ENCODE measurements at regions not wholly inside any gene's neighbourhood (a gene's known extent, or its start where the extent isn't known, plus 50 kb on each side); places are given as distances from the start of the nearest gene placed in this dataset.
"Not testable (repeated sequence)": the region's sequence is repeated elsewhere in the genome, so short reads cannot be mapped to it uniquely, and the experiment has no call there.

DNA sequence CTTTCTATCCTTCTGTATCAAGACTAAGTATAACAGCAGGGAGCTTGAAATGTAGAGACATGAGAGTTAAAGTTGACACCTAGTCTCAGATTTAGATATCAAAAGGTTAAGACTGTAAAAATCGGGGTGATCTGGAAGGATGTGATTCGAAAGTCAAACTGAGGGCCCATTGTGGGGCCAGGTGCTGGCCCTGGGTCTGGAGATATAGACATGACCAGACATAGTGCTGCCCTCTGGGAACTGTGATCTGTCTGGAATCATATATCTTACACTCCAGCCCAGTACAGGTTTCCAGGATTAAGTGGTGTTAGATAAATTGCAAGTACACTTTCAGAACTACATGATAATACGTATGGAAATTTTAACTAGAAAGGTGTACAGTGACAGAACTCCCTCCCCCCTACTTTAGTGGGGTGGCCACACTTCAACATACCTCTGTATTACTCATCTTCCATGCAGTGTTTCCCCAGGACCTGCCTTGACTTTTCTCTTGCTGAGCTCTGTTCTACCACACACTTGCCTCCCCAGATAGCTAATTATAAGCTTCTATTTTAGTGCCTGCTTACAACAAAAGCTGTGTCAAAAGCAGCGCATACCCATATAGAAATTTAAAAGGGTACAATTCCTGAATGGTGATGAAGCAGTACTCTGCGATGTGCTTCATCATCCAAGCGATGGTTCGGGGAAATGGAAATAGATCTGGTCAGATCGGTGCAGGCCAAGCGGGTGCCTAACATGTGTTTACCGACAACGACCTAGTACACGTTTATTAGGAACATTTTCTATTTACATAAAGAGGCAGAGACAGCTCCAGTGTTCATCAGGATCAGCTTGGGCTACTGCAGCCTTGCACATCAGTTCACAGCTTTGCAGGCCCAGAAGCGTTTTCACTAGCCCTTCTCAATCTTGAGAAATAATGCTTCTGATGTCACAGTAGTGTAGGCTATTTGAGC, 68.7 kb downstream of the ARF6 start:
- Histone ChIP-seq H3K9me3 (ENCODE audit: low read length) (no peaks in the 10 kb centered on the region), H3K36me3 (ENCODE audit: insufficient read depth, low read length) (no peaks in the 10 kb centered on the region), H2AFZ (ENCODE audit: low read depth, low read length) (no peak overlapping the region), H3K4me1 (ENCODE audit: insufficient read depth, low read length) (no peaks in the 10 kb centered on the region), H3K4me3 (ENCODE audit: low read length) (no peak overlapping the region), H3K27me3 (ENCODE audit: insufficient read depth, low read length) (peaks cover 2% of the 10 kb centered on the region)

DNA sequence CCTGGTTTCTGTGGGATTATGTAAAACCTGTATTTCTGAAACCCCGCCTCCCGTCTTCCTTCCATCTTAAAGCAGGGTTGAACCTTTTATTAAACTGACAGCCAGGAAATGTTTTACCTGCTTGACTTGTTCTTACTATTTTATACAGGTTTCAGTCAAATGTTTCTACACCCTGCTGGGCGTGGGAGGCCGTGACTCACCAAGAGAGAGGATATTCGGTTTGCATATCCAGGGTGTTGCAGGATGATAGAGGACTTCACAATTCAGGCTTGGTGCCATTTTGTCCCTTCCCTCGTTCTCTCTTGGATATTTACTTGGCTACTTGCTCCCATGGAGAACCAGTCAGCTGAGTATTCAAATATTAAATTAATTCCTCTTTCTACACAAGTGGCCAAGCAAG, 69.7 kb downstream of the ARF6 start:
- no peaks in the 10 kb centered on the region for H3K4me1 ChIP-seq (ENCODE audit: insufficient read depth, low read length)
- H3K27me3 ChIP-seq (ENCODE audit: insufficient read depth, low read length): peaks cover 2% of the 10 kb centered on the region
- no peak overlapping the region for H3K4me3 ChIP-seq (ENCODE audit: low read length)
- no peak overlapping the region for H2AFZ ChIP-seq (ENCODE audit: low read depth, low read length)
- no peaks in the 10 kb centered on the region for H3K36me3 ChIP-seq (ENCODE audit: insufficient read depth, low read length)
- H3K9me3 ChIP-seq (ENCODE audit: low read length): no peaks in the 10 kb centered on the region

DNA sequence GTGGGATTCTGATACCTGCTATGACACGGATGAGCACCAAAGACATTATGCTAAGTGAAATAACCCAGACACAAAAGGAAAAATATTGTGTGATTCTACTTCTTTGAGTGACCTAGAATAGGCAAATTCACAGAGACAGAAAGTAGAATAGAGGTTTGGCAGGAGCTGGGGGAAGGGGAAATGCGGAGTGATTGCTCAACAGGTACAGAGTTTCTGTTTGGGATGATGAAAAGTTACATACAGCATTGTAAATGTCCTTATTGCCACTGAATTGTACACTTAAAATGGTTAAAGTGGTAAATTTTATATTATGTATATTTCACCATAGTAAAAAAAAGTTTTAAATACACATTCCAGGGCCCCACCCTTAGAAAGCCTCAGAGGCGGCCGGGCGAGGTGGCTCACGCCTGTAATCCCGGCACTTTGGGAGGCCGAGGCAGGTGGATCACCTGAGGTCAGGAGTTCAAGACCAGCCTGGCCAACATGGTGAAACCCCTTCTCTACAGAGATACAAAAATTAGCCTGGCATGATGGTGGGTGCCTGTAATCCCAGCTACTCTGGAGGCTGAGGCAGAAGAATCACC, 72.3 kb downstream of the ARF6 start:
- H3K9me3 ChIP-seq (ENCODE audit: low read length); H2AFZ ChIP-seq (ENCODE audit: low read depth, low read length); H3K4me3 ChIP-seq (ENCODE audit: low read length); H3K4me1 ChIP-seq (ENCODE audit: insufficient read depth, low read length); H3K36me3 ChIP-seq (ENCODE audit: insufficient read depth, low read length); H3K27me3 ChIP-seq (ENCODE audit: insufficient read depth, low read length): not testable (repeated sequence)

DNA sequence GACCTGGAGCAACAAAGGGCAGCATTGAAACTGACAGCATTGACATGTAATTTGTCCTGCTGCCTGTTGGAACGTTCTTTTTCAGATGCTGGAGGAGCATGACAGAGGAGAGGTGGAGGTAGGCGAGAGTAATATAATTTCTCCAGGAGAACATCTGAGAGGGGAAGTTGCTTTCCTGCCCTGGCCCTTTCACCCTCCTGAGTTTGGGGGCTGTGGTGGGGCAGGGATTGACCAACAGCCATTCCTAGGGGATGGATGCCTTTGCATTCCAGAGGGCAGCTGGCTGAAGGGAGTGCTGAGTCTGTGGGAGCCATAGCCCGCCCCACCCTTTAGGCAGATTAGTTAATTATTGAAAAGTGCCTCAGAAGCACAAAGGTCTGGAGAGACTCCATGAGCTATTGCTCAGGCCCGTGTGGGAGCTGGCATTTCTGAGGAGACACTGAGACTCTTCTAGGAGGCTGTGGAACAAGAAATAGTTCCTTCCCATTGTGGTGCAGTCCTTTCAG, 73.5 kb downstream of the ARF6 start:
- no peaks in the 10 kb centered on the region for H3K36me3 ChIP-seq (ENCODE audit: insufficient read depth, low read length)
- H3K4me3 ChIP-seq (ENCODE audit: low read length): no peak overlapping the region
- no peaks in the 10 kb centered on the region for H3K27me3 ChIP-seq (ENCODE audit: insufficient read depth, low read length)
- H3K4me1 ChIP-seq (ENCODE audit: insufficient read depth, low read length): peaks cover 10% of the 10 kb centered on the region
- H3K9me3 ChIP-seq (ENCODE audit: low read length): no peaks in the 10 kb centered on the region
- no peak overlapping the region for H2AFZ ChIP-seq (ENCODE audit: low read depth, low read length)

DNA sequence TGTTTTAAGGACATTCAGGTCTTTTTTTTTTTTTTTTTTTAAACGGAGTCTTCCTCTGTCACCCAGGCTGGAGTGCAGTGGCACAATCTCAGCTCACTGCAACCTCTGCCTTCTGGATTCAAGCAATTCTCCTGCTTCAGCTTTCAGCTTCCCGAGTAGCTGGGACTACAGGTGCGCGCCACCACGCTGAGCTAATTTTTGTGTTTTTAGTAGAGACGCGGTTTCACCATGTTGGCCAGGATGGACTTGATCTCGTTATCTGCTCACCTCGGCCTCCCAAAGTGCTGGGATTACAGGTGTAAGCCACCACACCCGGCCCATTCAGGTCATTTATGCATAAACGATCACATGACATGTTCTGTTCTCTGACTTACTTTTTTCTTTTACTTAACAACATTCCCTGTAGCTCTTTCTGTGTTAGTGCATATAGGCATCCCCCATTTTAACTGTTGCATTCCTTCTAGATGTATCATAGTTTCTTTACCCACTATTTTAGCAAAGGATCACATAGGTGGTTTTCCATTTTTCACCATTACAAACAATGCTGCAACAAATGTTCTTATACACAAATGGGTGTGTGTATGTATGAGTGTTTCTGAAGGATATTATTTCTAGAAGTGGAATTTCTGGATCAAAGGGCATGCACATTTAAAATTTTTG, 74.2 kb downstream of the ARF6 start:
- H3K4me3 ChIP-seq (ENCODE audit: low read length): no peak overlapping the region
- no peaks in the 10 kb centered on the region for H3K9me3 ChIP-seq (ENCODE audit: low read length)
- no peaks in the 10 kb centered on the region for H3K27me3 ChIP-seq (ENCODE audit: insufficient read depth, low read length)
- peaks cover 12% of the 10 kb centered on the region for H3K4me1 ChIP-seq (ENCODE audit: insufficient read depth, low read length)
- no peak overlapping the region for H2AFZ ChIP-seq (ENCODE audit: low read depth, low read length)
- no peaks in the 10 kb centered on the region for H3K36me3 ChIP-seq (ENCODE audit: insufficient read depth, low read length)

DNA sequence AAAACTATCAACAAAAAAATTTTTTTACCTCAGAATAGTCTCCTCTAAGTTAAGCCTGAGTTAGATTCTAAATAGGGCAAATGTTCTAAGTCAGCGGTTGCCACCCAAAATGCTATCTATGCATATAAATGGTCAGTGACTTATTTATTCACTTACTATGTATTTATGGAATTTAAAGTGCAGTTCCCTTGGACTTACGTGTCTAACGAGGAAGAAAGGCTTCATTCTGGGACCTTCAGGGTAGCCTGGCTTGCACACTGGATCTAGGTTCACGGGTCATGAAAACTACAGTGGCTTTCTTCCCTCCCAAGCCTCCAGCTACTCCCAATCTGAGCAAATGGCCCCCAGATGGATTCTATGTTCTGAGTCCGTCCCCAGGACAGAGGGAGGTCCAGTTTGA, 77.1 kb downstream of the ARF6 start:
- Histone ChIP-seq H3K4me1 (ENCODE audit: insufficient read depth, low read length) (peaks cover 12% of the 10 kb centered on the region), H3K36me3 (ENCODE audit: insufficient read depth, low read length) (no peaks in the 10 kb centered on the region), H3K9me3 (ENCODE audit: low read length) (no peaks in the 10 kb centered on the region), H3K4me3 (ENCODE audit: low read length) (no peak overlapping the region), H3K27me3 (ENCODE audit: insufficient read depth, low read length) (no peaks in the 10 kb centered on the region), H2AFZ (ENCODE audit: low read depth, low read length) (peak overlapping the region; percentile 24)

DNA sequence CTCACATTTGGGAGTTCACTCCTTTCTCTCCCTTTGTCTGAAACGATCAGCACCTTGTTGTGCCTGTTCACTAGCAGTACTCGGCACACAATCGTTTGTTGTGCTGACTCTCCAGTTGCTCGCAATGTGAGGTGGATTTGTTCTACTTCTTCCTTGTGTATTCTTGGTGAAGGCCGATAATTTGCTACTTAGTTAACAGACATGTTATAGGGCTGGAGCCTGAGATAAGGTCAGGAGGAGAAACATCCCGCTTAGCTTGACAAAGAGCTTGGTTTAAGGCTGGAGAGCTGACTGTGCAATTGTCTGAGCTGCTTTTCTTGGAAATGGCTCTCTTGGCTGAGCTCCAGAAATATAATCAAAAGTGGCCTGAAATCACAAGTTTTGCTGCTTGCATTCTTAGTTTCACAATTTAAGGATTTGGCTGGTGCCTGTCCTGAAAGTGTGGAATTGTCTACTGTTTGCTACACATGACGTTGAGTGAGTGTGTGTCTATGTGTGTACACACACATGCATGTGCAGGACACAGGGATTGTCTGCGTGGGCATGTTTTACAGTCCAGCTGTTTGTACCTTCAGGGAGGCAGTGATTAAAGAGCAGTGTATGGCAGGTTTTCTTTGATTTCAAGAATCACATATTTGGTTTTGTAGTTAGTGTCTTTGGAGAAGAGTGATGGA, 77.7 kb downstream of the ARF6 start:
- no peaks in the 10 kb centered on the region for H3K9me3 ChIP-seq (ENCODE audit: low read length)
- no peaks in the 10 kb centered on the region for H3K27me3 ChIP-seq (ENCODE audit: insufficient read depth, low read length)
- no peaks in the 10 kb centered on the region for H3K36me3 ChIP-seq (ENCODE audit: insufficient read depth, low read length)
- no peak overlapping the region for H3K4me3 ChIP-seq (ENCODE audit: low read length)
- peak overlapping the region; percentile 24 for H2AFZ ChIP-seq (ENCODE audit: low read depth, low read length)
- peaks cover 12% of the 10 kb centered on the region for H3K4me1 ChIP-seq (ENCODE audit: insufficient read depth, low read length)

DNA sequence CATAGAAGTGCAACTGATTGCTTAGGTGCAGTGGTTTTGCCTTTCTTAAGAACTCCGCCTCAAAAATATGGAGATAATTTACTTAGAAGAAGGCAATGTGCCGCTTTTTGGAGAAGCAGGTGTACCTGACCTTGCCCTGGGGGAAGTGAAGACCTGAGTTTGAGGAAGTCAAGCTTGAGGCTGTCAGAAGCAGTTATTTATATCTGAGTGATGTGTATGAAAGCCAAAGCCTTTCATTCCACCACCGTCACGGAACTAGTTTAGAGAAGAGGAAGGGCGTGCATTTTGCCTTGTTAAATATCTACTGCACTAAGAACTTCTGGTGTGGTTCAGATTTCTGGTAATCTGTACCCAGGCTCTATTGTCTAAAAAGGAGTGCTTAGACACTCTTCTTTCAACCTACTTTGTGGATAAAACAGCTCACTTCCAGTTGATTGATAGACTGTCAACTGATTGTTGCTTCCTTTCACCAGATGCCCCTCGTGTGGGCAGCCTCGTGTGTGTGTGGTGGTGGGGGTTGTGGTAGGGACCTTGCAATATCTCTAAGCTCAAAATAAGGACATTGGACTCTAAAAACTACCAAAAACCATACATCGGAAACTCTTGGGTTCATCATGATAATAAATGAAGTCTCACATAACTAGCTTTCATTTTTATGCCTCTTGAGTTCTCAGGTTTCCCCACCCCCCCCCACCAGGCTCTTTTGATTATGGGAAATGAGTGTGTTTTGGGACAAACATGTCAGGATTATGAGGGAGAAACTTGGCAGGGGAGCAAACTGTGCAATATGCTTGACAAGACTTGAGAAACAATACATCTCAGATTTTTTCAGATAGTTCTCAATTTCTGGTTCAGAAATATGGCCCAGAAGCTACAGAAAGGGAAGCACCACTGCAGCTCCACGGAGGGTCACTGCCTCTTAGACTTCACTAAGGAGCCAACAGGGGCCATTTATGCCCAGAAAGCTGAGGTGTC, 78.6 kb downstream of the ARF6 start:
- Histone ChIP-seq H2AFZ (ENCODE audit: low read depth, low read length) (peak overlapping the region; percentile 24), H3K27me3 (ENCODE audit: insufficient read depth, low read length) (no peaks in the 10 kb centered on the region), H3K4me1 (ENCODE audit: insufficient read depth, low read length) (peaks cover 12% of the 10 kb centered on the region), H3K9me3 (ENCODE audit: low read length) (no peaks in the 10 kb centered on the region), H3K36me3 (ENCODE audit: insufficient read depth, low read length) (no peaks in the 10 kb centered on the region), H3K4me3 (ENCODE audit: low read length) (no peak overlapping the region)

DNA sequence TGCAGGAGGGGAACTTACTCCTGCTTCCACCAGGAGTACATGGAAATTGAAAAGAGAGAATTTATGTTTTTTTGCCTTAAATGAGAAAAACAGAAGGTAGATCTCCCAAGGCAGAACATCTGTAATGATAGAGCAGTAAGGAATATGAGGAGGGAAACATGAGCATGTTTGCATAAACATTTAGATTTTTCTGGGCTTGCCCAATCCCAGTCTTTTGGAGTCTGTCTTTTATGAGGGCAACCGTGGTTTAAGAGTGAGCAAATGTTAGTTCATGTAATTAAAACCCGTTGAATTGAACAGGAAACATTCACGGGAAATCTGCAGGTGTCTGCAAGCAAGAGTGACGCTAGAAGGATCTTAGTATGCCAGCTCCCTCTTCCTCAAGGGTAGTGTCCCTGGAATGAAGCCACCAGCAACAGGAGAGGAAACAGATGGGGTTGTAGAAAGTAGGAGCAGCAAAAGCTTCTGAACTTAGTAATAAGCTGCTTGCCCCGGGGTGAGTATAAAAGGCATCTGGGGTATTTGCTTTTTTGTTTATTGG, 79.3 kb downstream of the ARF6 start:
- Histone ChIP-seq H3K4me3 (ENCODE audit: low read length) (no peak overlapping the region), H3K27me3 (ENCODE audit: insufficient read depth, low read length) (no peaks in the 10 kb centered on the region), H3K36me3 (ENCODE audit: insufficient read depth, low read length) (no peaks in the 10 kb centered on the region), H3K4me1 (ENCODE audit: insufficient read depth, low read length) (peaks cover 12% of the 10 kb centered on the region), H3K9me3 (ENCODE audit: low read length) (no peaks in the 10 kb centered on the region), H2AFZ (ENCODE audit: low read depth, low read length) (no peak overlapping the region)

DNA sequence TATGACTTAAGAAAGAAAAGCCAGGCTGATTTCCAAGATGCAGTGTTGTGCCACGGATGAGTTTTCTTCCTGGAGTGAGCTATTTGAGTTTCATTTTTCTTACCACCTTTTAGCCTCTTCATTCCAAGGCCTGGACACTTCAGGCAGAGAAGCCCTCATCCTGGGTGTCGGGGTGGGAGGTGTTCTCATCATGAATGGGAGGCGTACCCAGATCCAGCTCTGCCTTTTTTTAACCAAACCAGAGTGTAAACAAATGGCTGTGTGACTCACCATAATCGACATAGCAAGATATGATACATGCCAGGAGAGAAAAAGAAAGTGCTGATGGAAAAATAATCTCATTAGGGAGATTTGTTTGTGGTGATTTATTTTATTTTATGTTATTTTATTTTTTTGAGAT, 79.9 kb downstream of the ARF6 start:
- peaks cover 12% of the 10 kb centered on the region for H3K4me1 ChIP-seq (ENCODE audit: insufficient read depth, low read length)
- H3K4me3 ChIP-seq (ENCODE audit: low read length): no peak overlapping the region
- H2AFZ ChIP-seq (ENCODE audit: low read depth, low read length): no peak overlapping the region
- H3K9me3 ChIP-seq (ENCODE audit: low read length): no peaks in the 10 kb centered on the region
- no peaks in the 10 kb centered on the region for H3K27me3 ChIP-seq (ENCODE audit: insufficient read depth, low read length)
- H3K36me3 ChIP-seq (ENCODE audit: insufficient read depth, low read length): no peaks in the 10 kb centered on the region

DNA sequence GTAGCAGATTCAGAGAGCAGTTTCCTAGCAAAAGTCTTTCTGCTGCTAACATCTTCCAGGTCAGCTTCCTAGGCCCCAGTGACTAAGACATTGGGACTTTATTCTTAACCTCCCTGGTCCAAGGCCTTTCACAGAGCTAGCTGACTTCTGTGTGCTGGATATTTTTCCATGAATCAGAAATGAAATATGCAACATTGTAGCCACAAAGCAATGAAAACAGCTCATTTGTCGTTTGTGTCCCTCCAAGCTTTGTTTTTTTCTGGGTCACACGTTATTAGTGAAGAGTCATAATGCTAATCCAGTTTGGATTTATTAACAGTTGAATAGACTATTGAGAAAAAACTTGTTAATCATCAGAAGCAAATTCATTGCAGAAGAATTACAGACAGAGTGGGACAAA, 82.4 kb downstream of the ARF6 start:
- Histone ChIP-seq H3K4me1 (ENCODE audit: insufficient read depth, low read length) (peaks cover 11% of the 10 kb centered on the region), H3K4me3 (ENCODE audit: low read length) (no peak overlapping the region)

DNA sequence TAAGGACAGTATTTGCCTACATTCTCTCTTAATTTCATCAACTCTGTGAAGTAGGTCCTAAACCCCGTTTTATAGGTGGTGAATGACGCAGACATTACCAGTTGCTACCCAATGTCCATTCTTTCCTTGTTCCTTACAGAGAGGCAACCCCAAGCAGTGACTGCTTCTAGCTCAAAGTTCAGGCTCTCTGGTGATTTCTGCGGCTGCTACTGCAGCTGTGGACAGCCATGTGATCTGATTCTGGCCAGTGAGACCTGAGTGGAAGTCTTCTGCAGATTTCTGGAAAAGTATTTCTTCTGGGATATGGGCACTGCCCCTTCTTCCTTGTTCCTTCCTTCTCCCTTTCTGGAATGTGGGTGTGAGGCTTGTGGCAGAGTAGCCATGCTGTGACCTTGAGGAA, 82.9 kb downstream of the ARF6 start:
- peaks cover 6% of the 10 kb centered on the region for H3K4me1 ChIP-seq (ENCODE audit: insufficient read depth, low read length)
- H3K27me3 ChIP-seq (ENCODE audit: insufficient read depth, low read length): peaks cover under 1% of the 10 kb centered on the region
- no peak overlapping the region for H3K4me3 ChIP-seq (ENCODE audit: low read length)
- H3K36me3 ChIP-seq (ENCODE audit: insufficient read depth, low read length): no peaks in the 10 kb centered on the region
- no peaks in the 10 kb centered on the region for H3K9me3 ChIP-seq (ENCODE audit: low read length)
- no peak overlapping the region for H2AFZ ChIP-seq (ENCODE audit: low read depth, low read length)

More for the DNA sequence above, 82.4 kb downstream of the ARF6 start:
- Histone ChIP-seq H3K27me3 (ENCODE audit: insufficient read depth, low read length) (no peaks in the 10 kb centered on the region), H3K36me3 (ENCODE audit: insufficient read depth, low read length) (no peaks in the 10 kb centered on the region), H2AFZ (ENCODE audit: low read depth, low read length) (no peak overlapping the region), H3K9me3 (ENCODE audit: low read length) (no peaks in the 10 kb centered on the region)

All from neuron (in vitro differentiated cells).